Breast epithelium (tissue), 3 donors: ENCODE measurements at regions not wholly inside any gene's neighbourhood (a gene's known extent, or its start where the extent isn't known, plus 50 kb on each side); places are given as distances from the start of the nearest gene placed in this dataset.

Experiments used
- POLR2A ChIP-seq: fragments of 450-650 bp; IDR thresholded peaks from one replicate; pipeline ENCODE4 v1.6.1; 2016; ENCODE audit warnings: antibody characterized with exemption, mild to moderate bottlenecking, moderate library complexity
- POLR2AphosphoS5 ChIP-seq, 3 donors: sonication (generic); formaldehyde crosslinking; IDR thresholded peaks; one replicate each; pipeline ENCODE4 v1.6.1; 2017; ENCODE audit warnings: antibody characterized with exemption in 3 of 3
- TF ChIP-seq, protein P1 (sequence below), 3 donors: fragments of 450-650 bp; IDR thresholded peaks; one replicate each; pipeline ENCODE4 v1.5.1; 2016 to 2017; ENCODE audit warnings: antibody characterized with exemption in 3 of 3, mild to moderate bottlenecking in 3 of 3, moderate library complexity in 3 of 3

DNA sequence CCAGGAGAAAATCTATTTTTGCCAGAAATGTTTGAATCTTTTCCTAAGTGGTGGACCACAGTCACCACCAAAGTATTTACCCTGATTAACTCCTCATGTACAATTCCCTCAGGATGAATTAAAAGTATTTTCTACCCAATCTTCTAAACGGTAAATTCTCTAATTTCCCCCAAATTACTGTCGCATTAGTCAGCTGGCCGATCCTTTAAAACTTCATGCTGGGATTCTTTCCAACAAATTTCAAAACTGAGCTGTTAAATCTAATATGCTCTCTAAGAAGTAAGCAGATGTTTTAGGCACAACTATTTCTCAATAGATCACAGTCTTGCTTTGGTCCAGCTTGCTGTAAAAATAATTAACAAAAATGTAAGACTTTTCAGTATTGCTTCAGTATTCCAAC is 447.2 kb downstream of the FRK start:
- TF ChIP-seq, protein P1, sequence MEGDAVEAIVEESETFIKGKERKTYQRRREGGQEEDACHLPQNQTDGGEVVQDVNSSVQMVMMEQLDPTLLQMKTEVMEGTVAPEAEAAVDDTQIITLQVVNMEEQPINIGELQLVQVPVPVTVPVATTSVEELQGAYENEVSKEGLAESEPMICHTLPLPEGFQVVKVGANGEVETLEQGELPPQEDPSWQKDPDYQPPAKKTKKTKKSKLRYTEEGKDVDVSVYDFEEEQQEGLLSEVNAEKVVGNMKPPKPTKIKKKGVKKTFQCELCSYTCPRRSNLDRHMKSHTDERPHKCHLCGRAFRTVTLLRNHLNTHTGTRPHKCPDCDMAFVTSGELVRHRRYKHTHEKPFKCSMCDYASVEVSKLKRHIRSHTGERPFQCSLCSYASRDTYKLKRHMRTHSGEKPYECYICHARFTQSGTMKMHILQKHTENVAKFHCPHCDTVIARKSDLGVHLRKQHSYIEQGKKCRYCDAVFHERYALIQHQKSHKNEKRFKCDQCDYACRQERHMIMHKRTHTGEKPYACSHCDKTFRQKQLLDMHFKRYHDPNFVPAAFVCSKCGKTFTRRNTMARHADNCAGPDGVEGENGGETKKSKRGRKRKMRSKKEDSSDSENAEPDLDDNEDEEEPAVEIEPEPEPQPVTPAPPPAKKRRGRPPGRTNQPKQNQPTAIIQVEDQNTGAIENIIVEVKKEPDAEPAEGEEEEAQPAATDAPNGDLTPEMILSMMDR (IDR thresholded peaks at IDR 0.05) = no peak
- TF ChIP-seq POLR2A (no peak), POLR2AphosphoS5 (IDR thresholded peaks at IDR 0.05) (no peak)
